ENCODE measurements at regions not wholly inside any gene's neighbourhood (a gene's known extent, or its start where the extent isn't known, plus 50 kb on each side); places are given as distances from the start of the nearest gene placed in this dataset.

DNA sequence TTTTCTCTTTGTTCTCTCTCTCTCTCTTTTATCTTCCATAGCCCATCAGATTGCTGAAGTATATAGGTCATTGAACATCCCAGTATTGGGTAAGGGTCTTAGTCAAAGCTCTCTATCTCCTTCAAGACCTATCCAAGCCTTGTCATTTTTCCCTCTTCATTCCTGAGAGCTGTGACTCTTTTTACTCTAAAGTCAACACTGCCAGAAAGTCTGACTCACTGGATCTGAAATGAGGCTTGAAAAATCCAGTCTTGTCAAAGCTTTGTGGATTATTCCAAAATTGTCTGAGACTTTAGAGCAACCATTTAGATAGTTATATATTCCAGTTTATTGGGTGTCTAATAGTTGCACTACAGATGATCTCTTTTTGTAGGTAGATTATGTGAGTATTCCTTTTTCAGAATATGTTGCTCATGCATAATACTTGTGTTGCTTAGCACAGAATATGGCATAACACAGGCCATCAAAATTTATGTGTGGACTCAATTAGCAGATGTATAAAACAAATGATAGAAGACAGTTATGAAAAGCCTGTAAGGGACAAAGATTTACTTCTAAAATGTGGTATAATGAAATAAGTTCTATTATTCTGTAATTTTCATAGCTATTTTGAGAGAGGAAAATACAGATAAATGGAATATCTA, 389.3 kb upstream of the PCDH9 start:
- TF ChIP-seq CTCF (IDR thresholded peaks at IDR 0.05): no peak
- no peak for TF ChIP-seq POLR2A (IDR thresholded peaks at IDR 0.05)

Data from lower leg skin (tissue), 3 donors.